Tibial nerve (tissue), 4 donors: ENCODE measurements at regions not wholly inside any gene's neighbourhood (a gene's known extent, or its start where the extent isn't known, plus 50 kb on each side); places are given as distances from the start of the nearest gene placed in this dataset.

Experiments
- DNase-seq, 2 donors: peaks; one replicate each; pipeline ENCODE4 v3.0.0-alpha.2; 2019; ENCODE audit warnings: low spot score in 2 of 2
- H3K27ac ChIP-seq, 4 donors: fragments of 200-600 bp; sonication (generic) in 3 of 4; one replicate each; pipeline ENCODE4 v1.5.1; 2017 to 2019; ENCODE audit warnings: mild to moderate bottlenecking in 1 of 4
- H3K27me3 ChIP-seq, 2 donors: fragments of 200-600 bp; sonication (generic) in 1 of 2; one replicate each; pipeline versions ENCODE4 v1.5.1 to v1.6.0; 2017 to 2019
- H3K36me3 ChIP-seq, 3 donors: fragments of 200-600 bp; sonication (generic); one replicate each; pipeline ENCODE4 v1.5.1; 2018 to 2019
- H3K4me1 ChIP-seq, 4 donors: fragments of 200-600 bp; sonication (generic) in 3 of 4; one replicate each; pipeline ENCODE4 v1.5.1; 2017 to 2019
- H3K4me3 ChIP-seq, 4 donors: fragments of 200-600 bp; sonication (generic) in 3 of 4; one replicate each; pipeline ENCODE4 v1.5.1; 2017 to 2019; ENCODE audit warnings: mild to moderate bottlenecking in 1 of 4, moderate library complexity in 1 of 4
- H3K9me3 ChIP-seq, 4 donors: fragments of 200-600 bp; sonication (generic) in 3 of 4; one replicate each; pipeline ENCODE4 v1.5.1; 2017 to 2019
- EP300 ChIP-seq, 2 donors: sonication (generic); formaldehyde crosslinking; IDR thresholded peaks; one replicate each; pipeline ENCODE4 v1.6.1; 2017; ENCODE audit warnings: antibody characterized with exemption in 2 of 2, mild to moderate bottlenecking in 1 of 2
- POLR2A ChIP-seq, 2 donors: fragments of 450-650 bp; IDR thresholded peaks; one replicate each; pipeline ENCODE4 v1.6.1; 2017; ENCODE audit warnings: antibody characterized with exemption in 2 of 2, mild to moderate bottlenecking in 2 of 2, moderate library complexity in 2 of 2
- WGBS, 2 donors: methylation state at CpG; one replicate each; pipeline ENCODE4 v1.1.5; 2018; 5-methylcytosine and 5-hydroxymethylcytosine counted together
- TF ChIP-seq, protein P1 (sequence below), 5 experiments: fragments of 200-600 bp in 3 of 5; fragments of 450-650 bp in 2 of 5; sonication (generic) in 3 of 5; IDR thresholded peaks; one replicate each; pipeline ENCODE4 v1.5.1; 2016 to 2019; ENCODE audit warnings: antibody characterized with exemption in 5 of 5, mild to moderate bottlenecking in 3 of 5, moderate library complexity in 2 of 5

DNA sequence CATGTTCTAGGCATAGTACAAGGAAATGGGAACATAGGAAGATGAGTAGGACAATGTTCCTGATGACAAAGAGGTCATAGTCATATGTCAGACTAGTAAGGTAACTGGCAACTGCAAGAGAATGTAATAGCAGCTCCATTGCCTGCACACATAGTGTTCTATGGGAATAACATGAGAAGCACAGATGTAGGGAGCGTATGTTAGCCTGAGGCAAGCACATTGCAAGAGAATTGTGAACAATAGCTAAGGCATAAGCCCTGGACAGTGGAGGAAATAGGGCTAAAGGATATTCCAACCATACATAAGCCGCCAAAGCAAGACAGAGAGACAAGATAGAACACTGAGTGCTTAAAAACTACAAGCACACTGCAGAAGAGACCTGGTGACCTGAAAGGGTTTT, 1017.0 kb upstream of the TENM4 start:
- 52 to 78% methylated on average over 2 of the region's 2 CpGs for WGBS, 2 donors
- Histone ChIP-seq H3K27me3 (no peaks in the 10 kb centered on the region), H3K9me3 (no peaks in the 10 kb centered on the region), H3K4me1 (no peaks in the 10 kb centered on the region), H3K4me3 (no peak overlapping the region), H3K27ac (no peak overlapping the region), H3K36me3 (no peaks in the 10 kb centered on the region)
- no peak for DNase-seq
- TF ChIP-seq EP300 (IDR thresholded peaks at IDR 0.05) = no peak
- TF ChIP-seq, protein P1, sequence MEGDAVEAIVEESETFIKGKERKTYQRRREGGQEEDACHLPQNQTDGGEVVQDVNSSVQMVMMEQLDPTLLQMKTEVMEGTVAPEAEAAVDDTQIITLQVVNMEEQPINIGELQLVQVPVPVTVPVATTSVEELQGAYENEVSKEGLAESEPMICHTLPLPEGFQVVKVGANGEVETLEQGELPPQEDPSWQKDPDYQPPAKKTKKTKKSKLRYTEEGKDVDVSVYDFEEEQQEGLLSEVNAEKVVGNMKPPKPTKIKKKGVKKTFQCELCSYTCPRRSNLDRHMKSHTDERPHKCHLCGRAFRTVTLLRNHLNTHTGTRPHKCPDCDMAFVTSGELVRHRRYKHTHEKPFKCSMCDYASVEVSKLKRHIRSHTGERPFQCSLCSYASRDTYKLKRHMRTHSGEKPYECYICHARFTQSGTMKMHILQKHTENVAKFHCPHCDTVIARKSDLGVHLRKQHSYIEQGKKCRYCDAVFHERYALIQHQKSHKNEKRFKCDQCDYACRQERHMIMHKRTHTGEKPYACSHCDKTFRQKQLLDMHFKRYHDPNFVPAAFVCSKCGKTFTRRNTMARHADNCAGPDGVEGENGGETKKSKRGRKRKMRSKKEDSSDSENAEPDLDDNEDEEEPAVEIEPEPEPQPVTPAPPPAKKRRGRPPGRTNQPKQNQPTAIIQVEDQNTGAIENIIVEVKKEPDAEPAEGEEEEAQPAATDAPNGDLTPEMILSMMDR (IDR thresholded peaks at IDR 0.05) = no peak

GRCh38 chr11:80455818-80456217, 1015.0 kb upstream of the TENM4 start:
- Histone ChIP-seq H3K27me3 (no peaks in the 10 kb centered on the region), H3K4me3 (no peak overlapping the region), H3K27ac (no peak overlapping the region), H3K36me3 (no peaks in the 10 kb centered on the region), H3K9me3 (peaks cover 0 to under 1% (median 0%) of the 10 kb centered on the region in 4 donors), H3K4me1 (no peaks in the 10 kb centered on the region)
- TF ChIP-seq POLR2A (IDR thresholded peaks at IDR 0.05) (no peak), EP300 (IDR thresholded peaks at IDR 0.05) (no peak)
- TF ChIP-seq, protein P1 (IDR thresholded peaks at IDR 0.05) = no peak
- no peak for DNase-seq
- 45 to 48% methylated on average over 1 of the region's 1 CpG for WGBS, 2 donors

GRCh38 chr11:80451105-80451504, 1010.3 kb upstream of the TENM4 start:
- peaks cover 0 to 3% (median 0%) of the 10 kb centered on the region in 4 donors for H3K9me3 ChIP-seq
- DNase-seq = no peak
- WGBS, 2 donors = 80 to 83% methylated on average over 5 of the region's 5 CpGs
- H3K4me1 ChIP-seq = no peaks in the 10 kb centered on the region
- no peak overlapping the region for H3K27ac ChIP-seq
- H3K27me3 ChIP-seq = no peaks in the 10 kb centered on the region
- TF ChIP-seq POLR2A (IDR thresholded peaks at IDR 0.05) = no peak
- no peak for TF ChIP-seq EP300 (IDR thresholded peaks at IDR 0.05)
- TF ChIP-seq, protein P1 (IDR thresholded peaks at IDR 0.05) = no peak
- no peak overlapping the region for H3K4me3 ChIP-seq
- no peaks in the 10 kb centered on the region for H3K36me3 ChIP-seq

DNA sequence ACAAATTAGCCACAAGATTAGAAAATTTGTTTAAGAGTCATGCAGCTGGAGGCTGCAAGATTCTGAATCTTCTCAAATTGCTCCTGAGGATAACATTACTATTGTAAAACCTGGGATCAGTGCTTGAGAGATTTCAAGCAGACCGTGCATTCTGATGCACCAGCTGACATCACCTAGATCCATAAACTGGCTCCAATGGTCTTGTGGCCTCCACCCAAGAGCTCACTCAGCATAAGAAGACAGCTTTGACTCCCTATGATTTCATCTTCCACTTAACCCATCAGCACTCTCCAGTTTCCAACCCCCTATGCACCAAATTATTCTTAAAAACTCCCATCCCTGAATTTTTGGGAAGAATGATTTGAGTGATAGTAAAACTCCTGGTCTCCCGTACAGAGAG, 1007.9 kb upstream of the TENM4 start:
- Histone ChIP-seq H3K36me3 (no peaks in the 10 kb centered on the region), H3K27me3 (no peaks in the 10 kb centered on the region), H3K4me1 (no peaks in the 10 kb centered on the region), H3K27ac (no peak overlapping the region), H3K4me3 (no peak overlapping the region), H3K9me3 (peaks cover 0 to 3% (median 0%) of the 10 kb centered on the region in 4 donors)
- DNase-seq = no peak
- 71 to 83% methylated on average over 2 of the region's 2 CpGs for WGBS, 2 donors
- TF ChIP-seq, protein P1 (IDR thresholded peaks at IDR 0.05) = no peak
- TF ChIP-seq EP300 (IDR thresholded peaks at IDR 0.05) = no peak
- TF ChIP-seq POLR2A (IDR thresholded peaks at IDR 0.05) = no peak

GRCh38 chr11:80443177-80443576, 1002.3 kb upstream of the TENM4 start:
- no peak for DNase-seq
- H3K4me1 ChIP-seq = no peaks in the 10 kb centered on the region
- H3K27me3 ChIP-seq = no peaks in the 10 kb centered on the region
- 61 to 72% methylated on average over 2 of the region's 2 CpGs for WGBS, 2 donors
- H3K4me3 ChIP-seq = no peak overlapping the region
- no peaks in the 10 kb centered on the region for H3K9me3 ChIP-seq
- H3K36me3 ChIP-seq = no peaks in the 10 kb centered on the region
- H3K27ac ChIP-seq = no peak overlapping the region
- TF ChIP-seq EP300 (IDR thresholded peaks at IDR 0.05) = no peak
- TF ChIP-seq, protein P1 (IDR thresholded peaks at IDR 0.05) = no peak
- no peak for TF ChIP-seq POLR2A (IDR thresholded peaks at IDR 0.05)
